ENCODE measurements at regions not wholly inside any gene's neighbourhood (a gene's known extent, or its start where the extent isn't known, plus 50 kb on each side); places are given as distances from the start of the nearest gene placed in this dataset.

- TF ChIP-seq FOXM1 (IDR thresholded peaks at IDR 0.05; ENCODE audit: borderline replicate concordance) (no peak), L3MBTL2 (conservative IDR thresholded peaks at IDR 0.05) (no peak), TARDBP (IDR thresholded peaks at IDR 0.05) (no peak), ZNF384 (IDR thresholded peaks at IDR 0.05) (no peak), PKNOX1 (IDR thresholded peaks at IDR 0.05) (no peak), FOXK2 (IDR thresholded peaks at IDR 0.05) (no peak), BHLHE40 (IDR thresholded peaks at IDR 0.05; ENCODE audit: borderline replicate concordance) (no peak), ELF4 (IDR thresholded peaks at IDR 0.05) (no peak), HDGF (IDR thresholded peaks at IDR 0.05; ENCODE audit: borderline replicate concordance) (no peak), NFRKB (IDR thresholded peaks at IDR 0.05) (no peak), SUZ12 (IDR thresholded peaks at IDR 0.05) (no peak), FOXA1 (IDR thresholded peaks at IDR 0.05) (no peak), CTBP1 (IDR thresholded peaks at IDR 0.05; ENCODE audit: borderline replicate concordance) (no peak)
These were observed 226.8 kb downstream of the AEBP2 start for GRCh38 chr12:19666070-19666469.

All from HEK293T (cell line).